ENCODE measurements at regions not wholly inside any gene's neighbourhood (a gene's known extent, or its start where the extent isn't known, plus 50 kb on each side); places are given as distances from the start of the nearest gene placed in this dataset.

- no peak for DNase-seq
Observed at GRCh38 chr2:120939595-120940318, 204.1 kb downstream of the GLI2 start.

DNA sequence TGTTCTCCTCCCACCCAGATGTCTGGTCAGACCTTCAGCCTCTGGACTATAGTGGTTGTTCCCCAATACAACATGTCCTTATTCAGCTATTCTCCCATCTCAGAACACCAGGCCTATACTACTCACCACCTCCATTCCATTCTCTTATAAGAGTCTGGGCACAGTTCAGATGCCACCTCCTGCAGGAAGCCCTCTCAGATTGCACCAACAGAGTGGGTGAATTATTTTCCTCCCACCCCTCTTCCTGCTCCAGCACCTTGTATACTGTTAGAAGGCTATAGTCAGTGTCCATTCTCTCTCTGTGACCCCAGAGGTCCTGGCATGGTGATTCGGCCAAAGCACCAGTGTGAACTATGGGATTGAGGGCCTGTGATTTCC is 204.6 kb downstream of the GLI2 start:
- DNase-seq, result no peak

- DNase-seq, result no peak
Observed at GRCh38 chr2:120940726-120941256, 205.1 kb downstream of the GLI2 start.

- no peak for DNase-seq
Observed at GRCh38 chr2:120941571-120942120, 206.0 kb downstream of the GLI2 start.

DNA sequence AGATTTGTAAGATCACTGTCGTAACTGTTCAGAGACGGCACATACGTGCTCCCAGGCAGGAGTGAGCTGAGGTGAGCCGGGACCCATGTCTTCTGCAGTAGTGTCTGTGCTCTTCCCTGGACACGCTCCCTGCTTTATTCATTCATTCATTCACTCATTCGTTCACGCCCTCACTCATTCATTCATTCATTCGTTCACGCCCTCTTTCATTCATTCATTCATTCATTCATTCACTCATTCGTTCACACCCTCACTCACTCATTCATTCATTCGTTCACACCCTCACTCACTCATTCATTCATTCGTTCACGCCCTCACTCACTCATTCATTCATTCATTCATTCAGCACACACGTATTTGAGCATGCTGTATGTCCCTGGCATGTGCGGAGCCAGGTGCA is 207.0 kb downstream of the GLI2 start:
- no peak for DNase-seq

DNA sequence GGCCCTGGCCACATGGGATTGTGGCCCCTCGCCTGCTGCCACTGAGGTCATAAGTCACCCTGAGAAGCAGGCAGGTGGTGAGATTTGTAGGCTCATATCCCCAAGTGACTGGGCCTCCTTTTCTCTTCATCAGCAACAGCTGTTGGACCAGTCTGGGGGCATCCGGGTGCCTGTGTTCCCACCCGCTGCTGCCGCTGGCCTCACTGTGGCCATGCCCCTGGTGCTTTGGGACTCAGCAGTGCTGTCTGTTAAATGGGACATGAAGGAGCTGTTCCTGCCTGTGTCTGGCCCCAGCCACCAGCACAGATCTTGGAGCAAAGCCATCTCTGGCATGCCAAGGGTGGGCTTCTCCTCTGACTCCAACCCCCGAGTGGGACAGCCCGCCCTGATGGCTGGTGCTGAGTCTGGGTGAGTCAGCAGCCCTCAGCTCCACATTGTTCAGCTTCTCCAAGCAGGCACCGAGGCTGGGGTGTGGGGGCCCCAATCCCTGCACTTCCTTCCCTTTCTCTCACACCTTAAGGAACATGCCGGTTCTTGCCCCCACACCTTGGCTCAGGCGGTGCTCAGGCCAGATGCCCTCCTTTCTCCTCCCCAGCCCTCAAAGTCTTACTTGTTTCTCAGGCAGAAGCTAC is 207.9 kb downstream of the GLI2 start:
- DNase-seq, result no peak

- no peak for DNase-seq
Observed at GRCh38 chr2:120944575-120944974, 208.9 kb downstream of the GLI2 start.

GRCh38 chr2:120945091-120945490 is 209.4 kb downstream of the GLI2 start:
- DNase-seq, result no peak

- no peak for DNase-seq
Observed at GRCh38 chr2:120945832-120946499, 210.3 kb downstream of the GLI2 start.

GRCh38 chr2:120947327-120947726 is 211.7 kb downstream of the GLI2 start:
- no peak for DNase-seq

DNA sequence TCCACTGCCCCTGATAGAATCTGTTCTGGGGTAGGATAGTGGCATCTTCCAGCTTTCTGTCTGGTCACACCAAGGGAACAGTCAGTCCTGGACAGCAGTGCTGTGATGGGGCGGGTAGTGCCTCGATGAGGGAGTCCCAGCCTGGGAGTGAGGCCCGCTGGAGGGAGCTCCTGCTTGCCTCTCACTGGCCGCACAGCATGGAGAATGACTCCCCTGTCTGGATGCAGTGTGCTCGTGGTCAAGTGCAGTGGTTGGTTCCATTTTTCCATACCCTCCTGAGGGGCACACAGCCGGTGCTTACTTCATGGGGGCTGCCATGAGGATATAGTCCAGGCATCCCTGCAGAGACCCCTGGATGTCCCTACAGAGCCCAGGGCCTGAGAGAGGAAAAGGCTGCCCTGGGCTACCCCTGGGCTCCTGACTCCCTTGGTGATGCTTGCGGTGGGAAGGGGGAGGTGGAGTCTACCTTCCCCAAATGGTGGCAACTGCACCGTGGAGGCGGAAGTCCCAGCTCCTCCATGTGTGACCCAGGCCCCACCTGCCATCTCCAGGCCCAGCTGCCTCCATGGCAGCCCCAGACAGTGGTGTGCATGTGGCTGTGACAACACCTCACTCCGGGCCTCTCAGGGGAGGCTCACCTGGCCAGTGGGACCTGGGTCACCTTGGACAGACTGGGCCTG is 212.5 kb downstream of the GLI2 start:
- no peak for DNase-seq

DNA sequence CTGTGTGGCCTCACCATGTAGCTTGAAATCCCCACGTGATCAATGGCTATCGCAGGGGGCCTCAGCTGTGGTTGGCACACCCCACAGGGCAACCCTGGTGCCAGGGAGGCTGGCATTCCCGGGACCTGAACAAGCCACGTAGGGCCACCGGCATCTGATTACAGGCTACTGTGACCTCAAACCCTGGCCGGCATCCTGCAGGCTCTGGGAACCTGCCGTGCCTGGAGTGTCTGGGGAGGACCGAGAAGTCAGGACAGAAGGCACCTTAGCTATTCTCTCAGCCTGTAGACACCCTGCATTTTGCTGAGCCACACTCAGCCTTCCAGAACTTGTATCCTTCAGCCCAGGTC is 213.0 kb downstream of the GLI2 start:
- DNase-seq, result no peak

GRCh38 chr2:120949027-120949956 is 213.6 kb downstream of the GLI2 start:
- DNase-seq, result peak; percentile 15 to 52 (median 25)

- no peak for DNase-seq
Observed at GRCh38 chr2:120949957-120950590, 214.4 kb downstream of the GLI2 start.

- DNase-seq, result no peak
Observed at GRCh38 chr2:120951693-120952092, 216.0 kb downstream of the GLI2 start.

GRCh38 chr2:120952318-120952717 is 216.7 kb downstream of the GLI2 start:
- no peak for DNase-seq

DNA sequence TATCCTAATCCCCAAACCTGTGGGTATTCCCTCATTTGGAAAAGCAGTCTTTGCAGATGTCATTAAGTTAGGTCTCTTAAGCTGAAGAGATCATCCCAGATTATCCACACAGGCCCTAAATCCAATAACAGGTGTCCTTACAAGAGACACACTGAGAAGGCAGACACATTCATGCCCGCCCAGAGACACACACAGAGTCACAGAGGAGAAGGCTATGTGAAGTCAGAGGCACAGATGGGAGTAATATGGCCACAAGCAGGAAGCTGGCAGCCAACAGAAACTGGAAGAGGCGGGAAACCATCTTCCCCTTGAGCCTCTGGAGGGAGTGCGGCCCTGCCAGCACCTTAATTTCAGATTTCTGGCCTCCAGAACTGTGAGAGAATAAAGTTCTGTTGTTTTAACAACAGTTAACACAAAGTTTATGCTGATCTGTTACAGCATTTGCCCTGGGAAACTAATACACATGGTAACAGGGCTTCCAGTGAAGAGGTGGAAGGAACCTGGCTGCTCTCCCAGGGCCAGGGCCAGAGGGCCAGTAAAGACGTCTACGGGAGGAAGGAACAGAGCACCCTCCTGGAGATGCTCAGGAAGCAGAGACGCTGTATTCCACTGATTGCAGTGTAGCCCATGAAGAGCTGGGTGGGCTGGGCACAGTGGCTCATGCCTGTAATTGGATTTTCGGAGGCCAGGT is 217.5 kb downstream of the GLI2 start:
- DNase-seq, result no peak

- no peak for DNase-seq
Observed at GRCh38 chr2:120953843-120954584, 218.3 kb downstream of the GLI2 start.

- no peak for DNase-seq
Observed at GRCh38 chr2:120954939-120955338, 219.3 kb downstream of the GLI2 start.

DNA sequence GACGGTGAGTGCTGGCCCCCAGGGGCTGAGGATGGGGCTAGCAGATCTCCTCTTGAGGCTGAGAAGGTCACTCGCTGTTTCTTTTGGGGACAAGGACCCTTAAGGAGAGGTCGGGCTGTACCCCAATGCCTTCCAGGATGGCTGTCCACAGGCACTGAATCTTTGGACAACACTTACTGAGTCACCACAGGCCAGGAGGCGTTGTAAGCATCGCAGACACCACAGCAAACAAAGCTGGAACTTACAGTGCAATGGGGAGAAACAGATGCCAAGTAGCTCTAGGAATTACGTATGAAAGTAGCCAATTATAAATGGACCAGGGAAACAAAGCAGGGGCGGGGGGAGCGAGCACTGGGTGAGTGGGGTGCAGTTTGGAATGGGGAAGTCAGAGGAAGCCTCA is 219.8 kb downstream of the GLI2 start:
- no peak for DNase-seq
